ENCODE measurements at regions not wholly inside any gene's neighbourhood (a gene's known extent, or its start where the extent isn't known, plus 50 kb on each side); places are given as distances from the start of the nearest gene placed in this dataset.
"Not testable (repeated sequence)": the region's sequence is repeated elsewhere in the genome, so short reads cannot be mapped to it uniquely, and the experiment has no call there.

- no peak for DNase-seq (ENCODE audit: low read depth, low spot score)
These were observed 203.2 kb downstream of the LAS1L start for GRCh38 chrX:65331371-65331770.

- DNase-seq (ENCODE audit: low read depth, low spot score), result peak; percentile 33
These were observed 234.3 kb downstream of the LAS1L start for GRCh38 chrX:65300104-65300809.

GRCh38 chrX:65282905-65283304 lies 251.7 kb downstream of the LAS1L start:
- not testable (repeated sequence) for DNase-seq (ENCODE audit: low read depth, low spot score)

GRCh38 chrX:65273152-65273551 lies 261.4 kb downstream of the LAS1L start:
- no peak for DNase-seq (ENCODE audit: low read depth, low spot score)

- DNase-seq (ENCODE audit: low read depth, low spot score), result no peak
These were observed 268.1 kb downstream of the LAS1L start for GRCh38 chrX:65266482-65266881.

GRCh38 chrX:65253817-65254216 lies 277.6 kb upstream of the ZC4H2 start:
- no peak for DNase-seq (ENCODE audit: low read depth, low spot score)

GRCh38 chrX:65241059-65241721 lies 264.9 kb upstream of the ZC4H2 start:
- DNase-seq (ENCODE audit: low read depth, low spot score), result no peak

GRCh38 chrX:65203545-65203944 lies 227.3 kb upstream of the ZC4H2 start:
- DNase-seq (ENCODE audit: low read depth, low spot score), result no peak

- no peak for DNase-seq (ENCODE audit: low read depth, low spot score)
These were observed 220.6 kb upstream of the ZC4H2 start for GRCh38 chrX:65196758-65197360.

GRCh38 chrX:65195621-65196020 lies 219.4 kb upstream of the ZC4H2 start:
- DNase-seq (ENCODE audit: low read depth, low spot score), result no peak

GRCh38 chrX:65194547-65194946 lies 218.3 kb upstream of the ZC4H2 start:
- no peak for DNase-seq (ENCODE audit: low read depth, low spot score)

- not testable (repeated sequence) for DNase-seq (ENCODE audit: low read depth, low spot score)
These were observed 187.1 kb upstream of the ZC4H2 start for GRCh38 chrX:65163325-65163724.

- no peak for DNase-seq (ENCODE audit: low read depth, low spot score)
These were observed 172.0 kb upstream of the ZC4H2 start for GRCh38 chrX:65148232-65148631.

GRCh38 chrX:65136424-65136823 lies 160.2 kb upstream of the ZC4H2 start:
- no peak for DNase-seq (ENCODE audit: low read depth, low spot score)

- DNase-seq (ENCODE audit: low read depth, low spot score), result no peak
These were observed 151.6 kb upstream of the ZC4H2 start for GRCh38 chrX:65127842-65128241.

- no peak for DNase-seq (ENCODE audit: low read depth, low spot score)
These were observed 122.6 kb upstream of the ZC4H2 start for GRCh38 chrX:65098851-65099250.

- no peak for DNase-seq (ENCODE audit: low read depth, low spot score)
These were observed 117.4 kb upstream of the ZC4H2 start for GRCh38 chrX:65093658-65094057.

GRCh38 chrX:65073233-65073632 lies 97.0 kb upstream of the ZC4H2 start:
- no peak for DNase-seq (ENCODE audit: low read depth, low spot score)

GRCh38 chrX:65072590-65072989 lies 96.3 kb upstream of the ZC4H2 start:
- no peak for DNase-seq (ENCODE audit: low read depth, low spot score)

- DNase-seq (ENCODE audit: low read depth, low spot score), result not testable (repeated sequence)
These were observed 82.4 kb upstream of the ZC4H2 start for GRCh38 chrX:65058626-65059025.

- no peak for DNase-seq (ENCODE audit: low read depth, low spot score)
These were observed 68.8 kb upstream of the ZC4H2 start for GRCh38 chrX:65045001-65045400.

- DNase-seq (ENCODE audit: low read depth, low spot score), result no peak
These were observed 59.2 kb upstream of the ZC4H2 start for GRCh38 chrX:65035446-65035770.
